ENCODE measurements at regions not wholly inside any gene's neighbourhood (a gene's known extent, or its start where the extent isn't known, plus 50 kb on each side); places are given as distances from the start of the nearest gene placed in this dataset.
"Not testable (repeated sequence)": the region's sequence is repeated elsewhere in the genome, so short reads cannot be mapped to it uniquely, and the experiment has no call there.

GRCh38 chr1:98119796-98120195 lies 199.0 kb upstream of the DPYD start:
- H3K9me3 ChIP-seq (ENCODE audit: low read depth) = no peaks in the 10 kb centered on the region
- no peaks in the 10 kb centered on the region for H3K79me2 ChIP-seq (ENCODE audit: insufficient read depth)
- no peaks in the 10 kb centered on the region for H3K36me3 ChIP-seq (ENCODE audit: low read depth)
- no peaks in the 10 kb centered on the region for H3K9me2 ChIP-seq (ENCODE audit: insufficient read depth)
- no peaks in the 10 kb centered on the region for H3F3A ChIP-seq (ENCODE audit: insufficient read depth)
- H3K9ac ChIP-seq = no peak overlapping the region
- in situ Hi-C loops (cut with MboI) = no loop called here
- H2AFZ ChIP-seq = no peak overlapping the region
- no peak overlapping the region for H3K27ac ChIP-seq
- H3K4me2 ChIP-seq (ENCODE audit: unreplicated experiment) = no peak overlapping the region
- no peaks in the 10 kb centered on the region for H3K27me3 ChIP-seq (replicated peaks; ENCODE audit: insufficient read depth)
- WGBS, 2 experiments (ENCODE audit: low coverage in 1 of 2, low lambda C conversion rate in 2 of 2, missing lambda C conversion rate in 2 of 2) = 48 to 49% methylated on average over 1 of the region's 1 CpG
- TF ChIP-seq EZH2 (IDR thresholded peaks at IDR 0.05; ENCODE audit: insufficient read depth, poor library complexity, severe bottlenecking) (no peak), EZH2phosphoT487 (IDR thresholded peaks at IDR 0.05; ENCODE audit: insufficient read depth, low read depth) (no peak)
- no peak overlapping the region for H3K4me3 ChIP-seq
- H3K4me1 ChIP-seq (ENCODE audit: insufficient read depth) = no peaks in the 10 kb centered on the region
- peak; percentile 27 for DNase-seq
- H4K20me1 ChIP-seq (ENCODE audit: insufficient read depth) = no peaks in the 10 kb centered on the region

- Histone ChIP-seq H3K4me3 (no peak overlapping the region), H3K79me2 (ENCODE audit: insufficient read depth) (no peaks in the 10 kb centered on the region), H3K4me1 (ENCODE audit: insufficient read depth) (peaks cover 18% of the 10 kb centered on the region; the same call in 1 of the 2 replicates), H3K9me2 (ENCODE audit: insufficient read depth) (no peaks in the 10 kb centered on the region), H3K9me3 (ENCODE audit: low read depth) (no peaks in the 10 kb centered on the region), H3K36me3 (ENCODE audit: low read depth) (no peaks in the 10 kb centered on the region), H3F3A (ENCODE audit: insufficient read depth) (no peaks in the 10 kb centered on the region), H3K9ac (no peak overlapping the region), H3K27me3 (replicated peaks; ENCODE audit: insufficient read depth) (no peaks in the 10 kb centered on the region), H3K27ac (no peak overlapping the region), H4K20me1 (ENCODE audit: insufficient read depth) (no peaks in the 10 kb centered on the region), H3K4me2 (ENCODE audit: unreplicated experiment) (no peak overlapping the region), H2AFZ (no peak overlapping the region)
- 92 to 94% methylated on average over 1 of the region's 1 CpG for WGBS, 2 experiments (ENCODE audit: low coverage in 1 of 2, low lambda C conversion rate in 2 of 2, missing lambda C conversion rate in 2 of 2)
- DNase-seq = no peak
- in situ Hi-C loops (cut with MboI) = no loop called here
- TF ChIP-seq EZH2phosphoT487 (IDR thresholded peaks at IDR 0.05; ENCODE audit: insufficient read depth, low read depth) (no peak), EZH2 (IDR thresholded peaks at IDR 0.05; ENCODE audit: insufficient read depth, poor library complexity, severe bottlenecking) (no peak)
These were observed 193.0 kb upstream of the DPYD start for GRCh38 chr1:98113811-98114210.

DNA sequence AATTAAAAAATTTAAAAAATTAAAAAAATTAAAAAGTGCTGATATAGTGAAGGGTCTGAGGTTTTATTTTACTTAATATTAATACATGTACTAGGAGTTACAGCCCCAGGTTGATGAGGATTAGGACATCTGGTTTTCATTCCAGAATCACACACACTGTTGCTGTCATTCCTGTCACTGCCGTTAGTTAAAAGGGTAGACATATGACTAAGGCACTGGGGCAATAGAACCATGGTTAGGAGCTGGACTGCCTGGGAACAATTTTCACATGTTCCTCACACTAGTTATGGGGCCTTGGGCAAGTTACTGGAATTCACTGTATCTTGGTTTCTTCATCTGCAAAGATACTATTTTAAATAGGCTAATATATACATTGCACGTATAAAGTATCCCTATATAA lies 191.8 kb upstream of the DPYD start:
- H3K4me3 ChIP-seq = no peak overlapping the region
- H3K9me3 ChIP-seq (ENCODE audit: low read depth) = no peaks in the 10 kb centered on the region
- H3K4me2 ChIP-seq (ENCODE audit: unreplicated experiment) = no peak overlapping the region
- no peaks in the 10 kb centered on the region for H3F3A ChIP-seq (ENCODE audit: insufficient read depth)
- TF ChIP-seq EZH2phosphoT487 (IDR thresholded peaks at IDR 0.05; ENCODE audit: insufficient read depth, low read depth) (no peak), EZH2 (IDR thresholded peaks at IDR 0.05; ENCODE audit: insufficient read depth, poor library complexity, severe bottlenecking) (no peak)
- H2AFZ ChIP-seq = no peak overlapping the region
- H3K9me2 ChIP-seq (ENCODE audit: insufficient read depth) = no peaks in the 10 kb centered on the region
- no peaks in the 10 kb centered on the region for H4K20me1 ChIP-seq (ENCODE audit: insufficient read depth)
- no peaks in the 10 kb centered on the region for H3K36me3 ChIP-seq (ENCODE audit: low read depth)
- H3K27me3 ChIP-seq (replicated peaks; ENCODE audit: insufficient read depth) = no peaks in the 10 kb centered on the region
- H3K9ac ChIP-seq = no peak overlapping the region
- no peaks in the 10 kb centered on the region for H3K79me2 ChIP-seq (ENCODE audit: insufficient read depth)
- WGBS, 2 experiments (ENCODE audit: low coverage in 1 of 2, low lambda C conversion rate in 2 of 2, missing lambda C conversion rate in 2 of 2) = 57 to 59% methylated on average over 2 of the region's 2 CpGs
- H3K4me1 ChIP-seq (ENCODE audit: insufficient read depth) = peaks cover 18% of the 10 kb centered on the region; the same call in 1 of the 2 replicates
- in situ Hi-C loops (cut with MboI) = no loop called here
- DNase-seq = peak; percentile 21
- no peak overlapping the region for H3K27ac ChIP-seq

DNA sequence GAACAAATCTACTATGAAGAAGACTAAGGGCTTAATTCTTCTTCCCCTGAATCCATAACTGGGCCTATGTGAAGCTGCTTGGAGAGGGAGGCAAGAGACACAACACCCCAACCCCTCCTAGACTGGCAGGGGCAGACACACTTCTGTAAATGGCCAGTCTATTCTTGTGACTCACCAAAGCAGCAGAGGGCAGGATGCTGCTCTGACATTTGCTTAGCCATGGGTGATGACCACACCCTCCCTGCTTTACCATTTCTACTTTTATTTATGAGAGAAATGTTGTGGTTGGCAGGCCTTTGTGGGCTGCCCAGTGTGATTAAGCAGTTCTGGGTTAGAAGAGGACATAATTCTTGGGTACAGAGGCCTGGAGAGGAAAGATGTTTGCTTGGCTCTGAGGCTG lies 189.8 kb upstream of the DPYD start:
- Histone ChIP-seq H3K36me3 (ENCODE audit: low read depth) (no peaks in the 10 kb centered on the region), H3K9me2 (ENCODE audit: insufficient read depth) (no peaks in the 10 kb centered on the region), H3K9ac (no peak overlapping the region), H3K4me3 (no peak overlapping the region), H2AFZ (no peak overlapping the region), H3K4me1 (ENCODE audit: insufficient read depth) (peaks cover 18% of the 10 kb centered on the region; the same call in 1 of the 2 replicates), H3K9me3 (ENCODE audit: low read depth) (no peaks in the 10 kb centered on the region), H3K27ac (no peak overlapping the region), H3K27me3 (replicated peaks; ENCODE audit: insufficient read depth) (no peaks in the 10 kb centered on the region), H3K79me2 (ENCODE audit: insufficient read depth) (no peaks in the 10 kb centered on the region), H3K4me2 (ENCODE audit: unreplicated experiment) (no peak overlapping the region), H3F3A (ENCODE audit: insufficient read depth) (no peaks in the 10 kb centered on the region), H4K20me1 (ENCODE audit: insufficient read depth) (no peaks in the 10 kb centered on the region)
- in situ Hi-C loops (cut with MboI) = no loop called here
- DNase-seq = peak; percentile 52
- no peak for TF ChIP-seq EZH2 (IDR thresholded peaks at IDR 0.05; ENCODE audit: insufficient read depth, poor library complexity, severe bottlenecking)
- no peak for TF ChIP-seq EZH2phosphoT487 (IDR thresholded peaks at IDR 0.05; ENCODE audit: insufficient read depth, low read depth)

DNA sequence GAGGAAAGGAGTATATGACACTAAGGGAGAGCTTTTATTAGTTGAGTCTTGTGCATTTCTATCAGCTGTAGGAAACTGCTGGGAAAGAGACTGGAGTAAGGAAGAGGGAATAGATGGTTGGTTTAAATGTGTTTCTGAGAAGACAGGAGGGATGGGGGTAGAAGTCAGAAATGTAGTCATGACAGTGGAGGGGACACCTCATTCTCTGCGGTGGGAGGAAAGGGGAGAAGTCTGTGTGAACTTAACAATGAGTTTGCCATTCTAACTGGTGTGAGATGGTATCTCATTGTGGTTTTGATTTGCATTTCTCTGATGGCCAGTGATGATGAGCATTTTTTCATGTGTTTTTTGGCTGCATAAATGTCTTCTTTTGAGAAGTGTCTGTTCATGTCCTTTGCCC lies 187.5 kb upstream of the DPYD start:
- H3K27me3 ChIP-seq (replicated peaks; ENCODE audit: insufficient read depth); H4K20me1 ChIP-seq (ENCODE audit: insufficient read depth); H3K4me3 ChIP-seq; DNase-seq; H2AFZ ChIP-seq; H3K27ac ChIP-seq; H3K79me2 ChIP-seq (ENCODE audit: insufficient read depth); H3K9ac ChIP-seq; H3K4me2 ChIP-seq (ENCODE audit: unreplicated experiment); H3K36me3 ChIP-seq (ENCODE audit: low read depth); H3K9me2 ChIP-seq (ENCODE audit: insufficient read depth); in situ Hi-C loops (cut with MboI); H3K9me3 ChIP-seq (ENCODE audit: low read depth): not testable (repeated sequence)
- Histone ChIP-seq H3K4me1 (ENCODE audit: insufficient read depth) (peaks cover 36% of the 10 kb centered on the region), H3F3A (ENCODE audit: insufficient read depth) (peaks cover 17% of the 10 kb centered on the region)
- WGBS, 2 experiments (ENCODE audit: low coverage in 1 of 2, low lambda C conversion rate in 2 of 2, missing lambda C conversion rate in 2 of 2) = 68 to 89% methylated on average over 1 of the region's 1 CpG
